PC-3 (cell line): ENCODE measurements at regions not wholly inside any gene's neighbourhood (a gene's known extent, or its start where the extent isn't known, plus 50 kb on each side); places are given as distances from the start of the nearest gene placed in this dataset.

Experiments used
- ATAC-seq: fragments of 200-7000 bp; cut with Tn5 transposase; 2 replicates; pipeline ENCODE4 v1.9.1; 2020; ENCODE audit warnings: mild to moderate bottlenecking, moderate library complexity
- BruUV-seq: library from RNA; stranded (reverse); fragments of 400-500 nt; replicated peaks from 2 replicates; lab custom pipeline; 2021; lab: Mats Ljungman, UMichigan
- CTCF ChIA-PET: fragments of 300-600 bp; sonication (Branson Sonifier 250); formaldehyde crosslinking; loops from one replicate; lab custom pipeline; 2022; ENCODE audit warnings: antibody characterized with exemption; lab: Charles Lee
- POLR2A ChIA-PET: fragments of 300-600 bp; sonication (Branson Sonifier 250); formaldehyde crosslinking; loops from one replicate; lab custom pipeline; 2022; ENCODE audit warnings: antibody characterized with exemption; ENCODE audit not compliant: unreplicated experiment; lab: Charles Lee
- DNase-seq: peaks from one replicate; pipeline ENCODE4 v3.0.0-alpha.2; 2015
- H2AFZ ChIP-seq: fragments of 300-600 bp; sonication (generic); 2 replicates; pipeline ENCODE4 v1.6.0; 2016; ENCODE audit warnings: antibody characterized with exemption, low read length
- H3F3A ChIP-seq: fragments of 300-600 bp; sonication (generic); one replicate; pipeline ENCODE4 v1.6.0; 2017; ENCODE audit warnings: antibody characterized with exemption, low read length, control low read depth, mild to moderate bottlenecking; ENCODE audit not compliant: unreplicated experiment
- H3K27ac ChIP-seq: fragments of 300-600 bp; sonication (generic); 2 replicates; pipeline ENCODE4 v1.5.1; 2016; ENCODE audit warnings: mild to moderate bottlenecking, low read length
- H3K27me3 ChIP-seq: fragments of 300-600 bp; sonication (generic); 2 replicates; pipeline ENCODE4 v1.6.1; 2016; ENCODE audit warnings: low read length, mixed read lengths
- H3K36me3 ChIP-seq: fragments of 300-600 bp; sonication (generic); 2 replicates; pipeline ENCODE4 v1.6.1; 2016; ENCODE audit warnings: low read depth, mixed run types, low read length, mixed read lengths
- H3K4me1 ChIP-seq: fragments of 300-600 bp; sonication (generic); 2 replicates; pipeline ENCODE4 v1.5.1; 2016; ENCODE audit warnings: low read length; ENCODE audit not compliant: insufficient read depth
- H3K4me2 ChIP-seq: fragments of 300-600 bp; sonication (generic); 2 replicates; pipeline ENCODE4 v1.6.0; 2016; ENCODE audit warnings: low read length
- H3K4me3 ChIP-seq: fragments of 300-600 bp; sonication (generic); 2 replicates; pipeline ENCODE4 v1.5.1; 2016; ENCODE audit warnings: mild to moderate bottlenecking, low read length, mixed read lengths
- H3K79me2 ChIP-seq: fragments of 300-600 bp; sonication (generic); 2 replicates; pipeline ENCODE4 v1.6.1; 2017; ENCODE audit warnings: low read length, mixed read lengths
- H3K9ac ChIP-seq: fragments of 300-600 bp; sonication (generic); 2 replicates; pipeline ENCODE4 v1.6.0; 2016; ENCODE audit warnings: mild to moderate bottlenecking, low read length
- H3K9me2 ChIP-seq: fragments of 300-600 bp; sonication (generic); replicated peaks from 2 replicates; pipeline ENCODE4 v1.6.1; 2016; ENCODE audit warnings: mixed run types, low read length, mixed read lengths
- H3K9me3 ChIP-seq: fragments of 300-600 bp; sonication (generic); 2 replicates; pipeline ENCODE4 v1.6.1; 2016; ENCODE audit warnings: low read length, mixed read lengths
- H4K20me1 ChIP-seq: fragments of 300-600 bp; sonication (generic); 2 replicates; pipeline ENCODE4 v1.6.1; 2016; ENCODE audit warnings: low read length, mixed read lengths
- CTCF ChIP-seq: fragments of 300-600 bp; sonication (generic); conservative IDR thresholded peaks from 2 replicates; pipeline ENCODE4 v1.5.1; 2017; ENCODE audit warnings: antibody characterized with exemption, low read depth, mild to moderate bottlenecking, low read length
- EZH2 ChIP-seq: fragments of 300-600 bp; sonication (generic); IDR thresholded peaks from one replicate; pipeline ENCODE4 v1.6.1; 2017; ENCODE audit warnings: antibody characterized with exemption, mild to moderate bottlenecking, low read length; ENCODE audit not compliant: unreplicated experiment
- EZH2phosphoT487 ChIP-seq: fragments of 300-600 bp; sonication (generic); IDR thresholded peaks from 2 replicates; pipeline ENCODE4 v1.6.1; 2018; ENCODE audit warnings: mild to moderate bottlenecking, antibody characterized with exemption, low read length, borderline replicate concordance
- intact Hi-C: fragments of 100-400 bp; cut with micrococcal nuclease; formaldehyde crosslinking; loops from 2 replicates; pipeline ENCODE4 v1.9.0; 2023

- no peaks in the 10 kb centered on the region for H3F3A ChIP-seq
- POLR2A ChIA-PET: no interaction called here
- ATAC-seq: no peak
Observed at GRCh38 chr2:136373841-136374240, 255.9 kb upstream of the CXCR4 start.

GRCh38 chr2:136373029-136373428, 255.1 kb upstream of the CXCR4 start:
- CTCF ChIA-PET: no interaction called here

More at GRCh38 chr2:136373841-136374240, 255.9 kb upstream of the CXCR4 start:
- H3K4me3 ChIP-seq: no peak overlapping the region
- H3K4me2 ChIP-seq: no peak overlapping the region
- BruUV-seq: no TSS peak
- TF ChIP-seq EZH2phosphoT487 (no peak), CTCF (no peak), EZH2 (no peak)
- no peaks in the 10 kb centered on the region for H3K9me3 ChIP-seq
- no peak overlapping the region for H2AFZ ChIP-seq
- no peaks in the 10 kb centered on the region for H3K4me1 ChIP-seq
- no peaks in the 10 kb centered on the region for H4K20me1 ChIP-seq
- CTCF ChIA-PET: no interaction called here
- no peaks in the 10 kb centered on the region for H3K9me2 ChIP-seq
- intact Hi-C loops: loop anchor here (10.0 kb wide), 1 partner anchor 249 kb away; no protein-coding TSS in a partner anchor
- H3K9ac ChIP-seq: no peak overlapping the region
- no peak for DNase-seq
- no peak overlapping the region for H3K27ac ChIP-seq
- H3K79me2 ChIP-seq: no peaks in the 10 kb centered on the region
- peaks cover 17% of the 10 kb centered on the region for H3K27me3 ChIP-seq
- no peaks in the 10 kb centered on the region for H3K36me3 ChIP-seq

More at GRCh38 chr2:136373029-136373428, 255.1 kb upstream of the CXCR4 start:
- Histone ChIP-seq H3K79me2 (no peaks in the 10 kb centered on the region), H3K36me3 (no peaks in the 10 kb centered on the region), H3K9ac (no peak overlapping the region), H3K9me3 (no peaks in the 10 kb centered on the region), H3K4me2 (no peak overlapping the region), H3K4me3 (no peak overlapping the region), H3K9me2 (no peaks in the 10 kb centered on the region), H3F3A (no peaks in the 10 kb centered on the region), H4K20me1 (no peaks in the 10 kb centered on the region), H2AFZ (no peak overlapping the region), H3K27ac (no peak overlapping the region), H3K27me3 (peaks cover 17% of the 10 kb centered on the region), H3K4me1 (no peaks in the 10 kb centered on the region)
- no peak for DNase-seq
- intact Hi-C loops: loop anchor here (10.0 kb wide), 1 partner anchor 248 kb away; no protein-coding TSS in a partner anchor
- ATAC-seq: no peak
- TF ChIP-seq CTCF (no peak), EZH2phosphoT487 (no peak), EZH2 (no peak)
- no TSS peak for BruUV-seq
- POLR2A ChIA-PET: no interaction called here
